SU-DHL-6 (cell line): ENCODE measurements at regions not wholly inside any gene's neighbourhood (a gene's known extent, or its start where the extent isn't known, plus 50 kb on each side); places are given as distances from the start of the nearest gene placed in this dataset.
"Not testable (repeated sequence)": the region's sequence is repeated elsewhere in the genome, so short reads cannot be mapped to it uniquely, and the experiment has no call there.

ENCODE experiments used
- CTCF ChIP-seq: fragments of 200-600 bp; sonication (generic); IDR thresholded peaks from one replicate; pipeline ENCODE4 v1.5.1; 2017; ENCODE audit warnings: antibody characterized with exemption, mild to moderate bottlenecking, low read length, moderate library complexity; ENCODE audit not compliant: insufficient read depth, poor library complexity, severe bottlenecking
- EZH2phosphoT487 ChIP-seq: fragments of 200-600 bp; sonication (generic), shearing (Covaris generic); conservative IDR thresholded peaks from 2 replicates; pipeline ENCODE4 v1.6.1; 2018; ENCODE audit warnings: mild to moderate bottlenecking, antibody characterized with exemption, low read length, moderate library complexity, mixed read lengths

GRCh38 chr12:131268123-131268522 lies 314.4 kb downstream of the ADGRD1 start:
- TF ChIP-seq CTCF, EZH2phosphoT487: not testable (repeated sequence)
